Limb (tissue), 2 donors: ENCODE measurements at regions not wholly inside any gene's neighbourhood (a gene's known extent, or its start where the extent isn't known, plus 50 kb on each side); places are given as distances from the start of the nearest gene placed in this dataset.

Experiments
- DNase-seq, 2 donors: peaks; one replicate each; pipeline ENCODE4 v3.0.0-alpha.2; 2016; ENCODE audit errors: extremely low spot score in 2 of 2

DNA sequence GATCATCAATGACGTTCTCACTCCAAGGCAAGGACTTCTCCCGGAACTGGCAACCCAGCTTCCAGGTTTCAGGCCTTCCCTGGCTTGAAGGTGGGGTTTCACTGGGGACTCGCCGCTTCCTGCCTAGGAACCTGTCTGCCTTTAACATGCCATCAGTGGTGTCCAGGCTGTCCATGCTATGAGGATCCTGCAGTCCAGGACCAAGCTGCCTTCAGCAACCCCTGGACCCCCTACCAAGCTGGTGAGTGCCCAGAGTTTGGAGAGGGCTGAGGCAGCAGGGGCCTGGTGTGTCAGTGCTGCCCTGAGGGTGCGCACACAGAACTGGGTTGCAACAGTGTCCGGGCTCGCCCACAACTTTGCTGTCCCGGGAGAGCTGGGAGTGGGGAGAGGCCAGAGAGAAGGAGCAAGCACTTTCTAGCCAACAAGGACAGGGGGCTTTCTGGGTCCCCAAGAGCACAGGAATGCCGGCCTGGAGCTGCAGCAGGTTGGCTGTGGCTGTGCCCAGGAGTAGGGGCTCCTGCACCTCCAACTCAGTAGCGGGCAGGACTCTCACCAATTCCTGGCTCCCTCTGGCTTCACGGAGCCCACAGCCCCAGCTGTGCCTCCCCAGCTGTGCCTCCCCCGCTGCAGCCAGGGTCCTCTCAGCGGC lies 1563.2 kb upstream of the MIR17HG start:
- DNase-seq, result no peak

GRCh38 chr13:89786531-89786930 lies 1561.0 kb upstream of the MIR17HG start:
- no peak for DNase-seq

DNA sequence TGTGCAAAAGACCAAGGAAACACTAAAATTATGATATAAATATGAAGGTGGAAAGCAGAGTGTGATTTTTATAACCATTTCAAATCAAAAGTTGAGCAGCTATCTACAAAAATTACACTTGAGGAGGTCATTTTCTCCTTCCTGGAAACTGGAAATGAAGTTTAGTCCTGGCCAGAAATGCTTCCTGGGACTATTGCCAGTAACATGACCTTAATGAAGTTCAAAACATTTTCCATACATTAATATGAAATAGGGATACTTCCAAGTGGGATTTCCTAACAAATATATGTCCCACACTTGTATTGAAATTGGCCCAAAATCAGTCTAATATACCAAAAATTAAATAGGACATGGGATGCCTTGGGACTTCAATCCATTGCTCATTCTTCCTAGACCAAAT lies 1556.8 kb upstream of the MIR17HG start:
- peak in 1 of 2 donors; percentile 46 for DNase-seq

GRCh38 chr13:89791971-89792630 lies 1555.4 kb upstream of the MIR17HG start:
- DNase-seq, result peak in 1 of 2 donors; percentile 30

DNA sequence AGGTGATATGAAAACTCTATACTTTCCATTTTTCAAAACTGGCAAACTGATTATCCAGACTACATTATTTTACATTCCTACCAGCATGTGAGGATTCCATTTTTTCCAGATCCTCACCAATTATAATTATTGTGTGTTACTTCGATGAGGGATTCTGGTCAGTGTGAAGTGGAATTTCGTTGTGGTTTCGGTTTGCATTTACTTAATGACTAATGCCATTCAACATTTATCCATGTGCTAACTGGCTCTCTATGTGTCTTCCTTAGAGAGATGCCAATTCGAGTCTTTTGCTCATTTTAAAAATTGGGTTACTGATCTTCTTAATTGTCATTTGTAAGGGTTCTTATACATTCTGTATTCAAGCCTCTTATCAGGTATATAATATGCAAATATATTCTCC lies 1551.3 kb upstream of the MIR17HG start:
- DNase-seq, result no peak

GRCh38 chr13:89803839-89804238 lies 1543.6 kb upstream of the MIR17HG start:
- DNase-seq, result no peak

GRCh38 chr13:89806594-89806993 lies 1540.9 kb upstream of the MIR17HG start:
- DNase-seq, result no peak

- DNase-seq, result no peak
Measured at GRCh38 chr13:89812856-89813255, 1534.6 kb upstream of the MIR17HG start.

DNA sequence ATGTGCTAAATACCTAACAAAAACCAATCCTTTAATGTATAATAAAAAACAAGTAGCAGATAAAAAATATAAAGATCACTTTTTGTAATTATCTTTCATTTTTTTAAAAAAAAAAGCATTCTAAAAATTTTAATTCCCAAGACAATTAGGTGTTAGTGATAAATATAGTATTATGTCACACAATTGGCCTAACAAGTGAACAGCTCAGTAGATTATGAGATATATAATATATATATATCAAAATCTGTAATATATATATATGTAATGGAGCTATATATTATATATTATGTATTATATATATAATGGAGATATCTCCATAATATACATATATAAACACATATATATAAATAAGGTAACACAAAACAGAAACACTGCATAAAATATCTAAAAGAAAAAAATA lies 1531.1 kb upstream of the MIR17HG start:
- DNase-seq, result no peak

- DNase-seq, result no peak
Measured at GRCh38 chr13:89822467-89822866, 1525.0 kb upstream of the MIR17HG start.

DNA sequence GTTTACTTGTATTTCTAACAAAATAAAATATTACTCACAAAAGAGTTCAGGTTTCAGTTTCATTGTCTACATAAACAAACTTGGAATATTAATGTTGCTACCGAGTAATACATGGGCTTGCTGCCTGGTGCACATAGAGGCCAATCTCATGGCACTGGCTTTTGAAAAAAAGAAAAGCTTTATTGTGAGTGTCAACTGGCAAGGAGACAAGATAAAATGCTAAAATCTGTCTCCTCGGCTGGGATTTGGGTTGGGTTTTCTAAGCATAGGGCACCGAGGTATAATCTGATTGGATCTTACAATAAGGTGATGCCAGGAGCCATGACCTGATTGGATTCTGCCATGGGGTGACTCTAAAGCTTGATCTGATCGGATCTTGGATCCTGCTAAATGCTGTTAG lies 1519.9 kb upstream of the MIR17HG start:
- DNase-seq, result no peak

DNA sequence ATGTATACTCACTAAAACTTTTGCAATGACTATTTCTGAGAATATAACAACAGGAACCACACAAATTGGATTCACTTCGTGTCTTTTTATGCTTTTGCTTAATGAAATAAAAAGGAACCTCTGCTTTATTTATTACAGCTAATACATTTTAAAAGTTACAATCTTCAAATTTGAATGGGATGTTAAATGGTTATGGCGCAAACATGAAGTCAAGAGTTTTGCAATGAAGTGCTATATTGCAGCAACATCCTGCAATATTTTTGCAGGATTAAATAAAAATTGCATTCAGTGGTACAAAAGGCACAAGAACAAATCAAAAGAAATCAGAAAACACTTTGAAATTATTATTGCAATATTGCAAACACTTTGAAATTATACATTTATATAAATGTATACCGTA lies 1519.0 kb upstream of the MIR17HG start:
- DNase-seq, result no peak

- DNase-seq, result no peak
Measured at GRCh38 chr13:89831157-89831556, 1516.3 kb upstream of the MIR17HG start.

DNA sequence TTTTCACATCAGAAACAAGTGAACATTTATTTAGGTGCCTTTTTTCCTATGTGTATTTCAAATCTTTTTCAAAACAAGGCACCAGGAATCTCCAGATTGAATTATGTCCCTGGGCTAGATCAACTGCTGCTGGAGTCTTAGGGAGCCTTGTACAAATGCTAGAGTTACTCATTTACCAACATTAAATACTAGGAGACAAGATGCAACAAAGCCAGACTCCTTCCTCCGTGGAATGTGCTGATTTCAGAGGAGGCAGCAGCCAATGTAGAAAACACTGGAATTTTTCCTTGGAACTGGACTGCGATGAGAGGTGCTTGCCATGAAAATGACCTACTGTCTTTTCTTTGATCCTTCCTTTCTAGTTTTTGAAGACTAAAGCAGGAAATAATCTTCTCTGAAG lies 1514.7 kb upstream of the MIR17HG start:
- no peak for DNase-seq

DNA sequence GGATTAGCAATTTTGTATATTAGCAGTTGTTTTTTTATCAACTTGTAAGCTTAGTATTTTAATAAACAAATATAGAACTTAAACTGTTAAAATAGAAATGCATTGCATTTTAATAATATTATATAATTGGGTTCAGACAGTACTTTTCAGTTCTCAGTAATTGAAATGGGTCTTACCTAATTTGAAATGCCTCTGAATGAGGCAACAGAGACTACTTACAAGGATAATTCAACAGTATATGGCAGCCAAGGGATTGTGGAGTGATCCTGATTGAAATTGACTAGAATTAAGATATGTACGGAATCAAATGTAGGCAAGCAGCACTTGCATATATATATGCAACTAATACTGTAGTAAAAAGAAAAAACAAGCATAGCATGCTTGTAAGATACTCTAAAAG lies 1503.9 kb upstream of the MIR17HG start:
- no peak for DNase-seq

- DNase-seq, result no peak
Measured at GRCh38 chr13:89845874-89846273, 1501.6 kb upstream of the MIR17HG start.

DNA sequence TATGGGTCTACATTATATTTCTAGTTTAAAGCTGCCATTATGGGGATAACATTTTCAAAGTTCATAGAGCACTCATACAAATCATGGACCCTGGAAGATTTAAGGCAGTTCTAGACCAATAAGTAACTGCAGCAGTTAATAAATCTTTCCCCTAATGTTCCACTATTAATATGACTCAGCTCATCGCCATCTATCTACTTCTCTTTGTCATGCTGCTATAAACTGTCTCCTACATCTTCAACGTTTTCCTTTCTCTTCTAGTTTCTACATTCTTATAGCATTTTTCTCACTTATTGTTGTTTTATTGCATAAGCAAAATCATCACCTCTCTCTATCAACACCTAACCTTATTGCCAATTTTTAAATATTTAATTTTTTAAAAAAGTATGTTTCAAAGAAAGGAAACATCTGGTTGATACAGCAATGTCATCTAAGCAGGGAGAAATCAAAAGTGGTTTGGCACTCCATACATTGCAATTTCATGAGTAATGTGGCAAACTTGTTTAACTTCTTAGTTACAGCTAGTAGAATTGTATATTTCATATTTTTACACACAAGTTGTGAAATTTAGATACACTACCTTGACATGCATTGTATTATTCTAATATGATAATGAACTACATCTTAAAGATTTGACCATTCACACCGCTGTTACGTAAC lies 1500.4 kb upstream of the MIR17HG start:
- DNase-seq, result no peak

- DNase-seq, result no peak
Measured at GRCh38 chr13:89852570-89852969, 1494.9 kb upstream of the MIR17HG start.

- no peak for DNase-seq
Measured at GRCh38 chr13:89856512-89856911, 1491.0 kb upstream of the MIR17HG start.

GRCh38 chr13:89857502-89857901 lies 1490.0 kb upstream of the MIR17HG start:
- DNase-seq, result no peak

- DNase-seq, result no peak
Measured at GRCh38 chr13:89862011-89862690, 1485.3 kb upstream of the MIR17HG start.

DNA sequence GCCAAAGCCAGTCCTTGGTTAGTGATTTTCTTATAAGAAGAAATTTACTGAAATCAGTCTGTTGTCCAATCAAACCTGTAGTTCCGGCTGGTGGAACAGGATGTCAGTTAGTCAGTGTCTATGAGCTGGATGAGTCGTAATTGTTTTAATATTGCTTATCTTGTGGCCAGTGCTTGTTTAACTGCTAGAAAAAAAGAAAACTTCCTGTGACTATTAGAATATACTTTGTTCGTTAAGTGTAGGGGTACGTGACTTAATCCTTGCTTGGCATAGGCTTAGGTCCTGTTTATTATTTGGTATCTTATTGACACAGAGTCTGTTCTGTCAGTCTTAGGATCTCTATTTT lies 1484.8 kb upstream of the MIR17HG start:
- DNase-seq, result no peak
